Colonic mucosa (tissue), 4 donors: ENCODE measurements at regions not wholly inside any gene's neighbourhood (a gene's known extent, or its start where the extent isn't known, plus 50 kb on each side); places are given as distances from the start of the nearest gene placed in this dataset.

Experiments
- DNase-seq: peaks from one replicate; pipeline ENCODE4 v3.0.0-alpha.2; 2020
- H3K27ac ChIP-seq: fragments of 200-600 bp; one replicate; pipeline ENCODE4 v1.8.0; 2021
- H3K27me3 ChIP-seq: fragments of 200-600 bp; one replicate; pipeline ENCODE4 v1.8.0; 2021
- H3K36me3 ChIP-seq: fragments of 200-600 bp; one replicate; pipeline ENCODE4 v1.8.0; 2021
- H3K4me1 ChIP-seq: fragments of 200-600 bp; one replicate; pipeline ENCODE4 v1.8.0; 2021; ENCODE audit warnings: mild to moderate bottlenecking
- H3K4me3 ChIP-seq: fragments of 200-600 bp; one replicate; pipeline ENCODE4 v1.8.0; 2021
- H3K9ac ChIP-seq, 2 donors: one replicate each; pipeline ENCODE4 v1.7.0; 2013; ENCODE audit warnings: control low read depth in 2 of 2, low read depth in 2 of 2, low read length in 2 of 2
- H3K9me3 ChIP-seq: fragments of 200-600 bp; one replicate; pipeline ENCODE4 v1.8.0; 2021
- CTCF ChIP-seq: fragments of 200-600 bp; IDR thresholded peaks from one replicate; pipeline ENCODE4 v1.8.0; 2022; ENCODE audit warnings: antibody characterized with exemption, mild to moderate bottlenecking
- intact Hi-C: fragments of 100-400 bp; cut with DNase I; formaldehyde crosslinking; loops from one replicate; pipeline ENCODE4 v1.14.1; 2022
- donor health status: healthy.
- donor health status: DM: no; HTN: no; CAD: no.
- donor health status: DM: no; HTN: no; CAD: no.

GRCh38 chr5:71937921-71938698 lies 169.2 kb upstream of the MAP1B start:
- H3K9ac ChIP-seq = no peak overlapping the region
- H3K4me1 ChIP-seq = peaks cover 2% of the 10 kb centered on the region
- no peaks in the 10 kb centered on the region for H3K36me3 ChIP-seq
- DNase-seq = no peak
- no peak overlapping the region for H3K27ac ChIP-seq
- TF ChIP-seq CTCF = no peak
- no peaks in the 10 kb centered on the region for H3K27me3 ChIP-seq
- H3K9me3 ChIP-seq = no peaks in the 10 kb centered on the region
- intact Hi-C loops = no loop called here
- no peak overlapping the region for H3K4me3 ChIP-seq

- H3K27me3 ChIP-seq = no peaks in the 10 kb centered on the region
- H3K36me3 ChIP-seq = no peaks in the 10 kb centered on the region
- TF ChIP-seq CTCF = no peak
- H3K27ac ChIP-seq = no peak overlapping the region
- H3K9me3 ChIP-seq = no peaks in the 10 kb centered on the region
- intact Hi-C loops = no loop called here
- no peak overlapping the region for H3K9ac ChIP-seq
- DNase-seq = peak; percentile 62
- H3K4me1 ChIP-seq = no peaks in the 10 kb centered on the region
- no peak overlapping the region for H3K4me3 ChIP-seq
Observed at GRCh38 chr5:71938895-71939294, 168.4 kb upstream of the MAP1B start.

GRCh38 chr5:71939452-71940230 lies 167.6 kb upstream of the MAP1B start:
- Histone ChIP-seq H3K27ac (no peak overlapping the region), H3K4me3 (no peak overlapping the region), H3K9me3 (no peaks in the 10 kb centered on the region), H3K4me1 (no peaks in the 10 kb centered on the region), H3K9ac (no peak overlapping the region), H3K27me3 (no peaks in the 10 kb centered on the region), H3K36me3 (no peaks in the 10 kb centered on the region)
- intact Hi-C loops = no loop called here
- DNase-seq = no peak
- no peak for TF ChIP-seq CTCF

GRCh38 chr5:71943874-71944273 lies 163.4 kb upstream of the MAP1B start:
- H3K9me3 ChIP-seq = no peaks in the 10 kb centered on the region
- intact Hi-C loops = no loop called here
- no peaks in the 10 kb centered on the region for H3K36me3 ChIP-seq
- TF ChIP-seq CTCF = no peak
- no peak overlapping the region for H3K4me3 ChIP-seq
- no peak for DNase-seq
- H3K4me1 ChIP-seq = no peaks in the 10 kb centered on the region
- no peaks in the 10 kb centered on the region for H3K27me3 ChIP-seq
- H3K9ac ChIP-seq = no peak overlapping the region
- no peak overlapping the region for H3K27ac ChIP-seq

GRCh38 chr5:71945436-71945835 lies 161.8 kb upstream of the MAP1B start:
- TF ChIP-seq CTCF = no peak
- intact Hi-C loops = no loop called here
- Histone ChIP-seq H3K4me3 (no peak overlapping the region), H3K27me3 (no peaks in the 10 kb centered on the region), H3K4me1 (no peaks in the 10 kb centered on the region), H3K27ac (no peak overlapping the region), H3K36me3 (no peaks in the 10 kb centered on the region), H3K9me3 (no peaks in the 10 kb centered on the region), H3K9ac (no peak overlapping the region)
- no peak for DNase-seq
